ENCODE measurements at regions not wholly inside any gene's neighbourhood (a gene's known extent, or its start where the extent isn't known, plus 50 kb on each side); places are given as distances from the start of the nearest gene placed in this dataset.

DNA sequence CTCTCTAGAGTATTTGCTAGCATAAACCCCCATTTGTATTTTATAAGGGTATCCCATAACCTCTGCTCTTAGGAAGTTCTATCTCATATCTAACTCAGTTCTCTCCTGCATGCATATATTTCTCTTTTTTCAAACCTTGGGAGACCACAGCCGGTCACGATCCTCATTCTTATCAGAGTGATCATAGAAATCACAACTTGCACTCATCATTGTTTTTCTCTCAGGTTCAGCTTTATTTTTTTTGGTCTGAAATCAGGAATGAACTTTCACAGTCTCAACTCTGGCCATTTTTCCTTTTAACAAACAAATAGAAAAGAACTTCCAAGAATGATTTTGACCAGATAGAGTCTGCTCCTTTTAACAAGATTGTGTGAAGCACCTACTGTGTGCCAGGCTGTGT lies 98.6 kb upstream of the BLID start:
- TF ChIP-seq CTCF (IDR thresholded peaks at IDR 0.05; ENCODE audit: low read depth, low read length, missing input control) (no peak), MAX (IDR thresholded peaks at IDR 0.05) (no peak), JUND (IDR thresholded peaks at IDR 0.05) (no peak), REST (IDR thresholded peaks at IDR 0.05) (no peak), FOXA1 (IDR thresholded peaks at IDR 0.05) (no peak), TAF1 (conservative IDR thresholded peaks at IDR 0.05) (no peak), ATF3 (IDR thresholded peaks at IDR 0.05) (no peak), SP1 (IDR thresholded peaks at IDR 0.05) (no peak)
